Chondrocyte (in vitro differentiated cells): ENCODE measurements at regions not wholly inside any gene's neighbourhood (a gene's known extent, or its start where the extent isn't known, plus 50 kb on each side); places are given as distances from the start of the nearest gene placed in this dataset.

ENCODE experiments used
- DNase-seq: peaks from one replicate; pipeline ENCODE4 v3.0.0; 2021; ENCODE audit warnings: mixed read lengths, low spot score
- H3K27ac Mint-ChIP-seq: one replicate; pipeline ENCODE4 v1.8.0; 2021; ENCODE audit warnings: mild to moderate bottlenecking, moderate library complexity, mixed read lengths; ENCODE audit not compliant: unreplicated experiment
- H3K27me3 Mint-ChIP-seq: 2 replicates; pipeline ENCODE4 v1.8.0; 2021; ENCODE audit warnings: low read depth, mixed read lengths
- H3K36me3 Mint-ChIP-seq: 2 replicates; pipeline ENCODE4 v1.8.0; 2021; ENCODE audit warnings: low read depth, mixed read lengths
- H3K4me1 Mint-ChIP-seq: 2 replicates; pipeline ENCODE4 v1.8.0; 2021; ENCODE audit warnings: low read depth, mild to moderate bottlenecking, mixed read lengths
- H3K4me3 Mint-ChIP-seq: one replicate; pipeline ENCODE4 v1.8.0; 2021; ENCODE audit warnings: mild to moderate bottlenecking, moderate library complexity, mixed read lengths; ENCODE audit not compliant: unreplicated experiment
- H3K9me3 Mint-ChIP-seq: 2 replicates; pipeline ENCODE4 v1.8.0; 2021; ENCODE audit warnings: low read depth, mixed read lengths
- TF ChIP-seq, protein P1 (sequence below): fragments of 200-600 bp; sonication (generic); IDR thresholded peaks from 2 replicates; pipeline ENCODE4 v1.5.0; 2021; ENCODE audit warnings: antibody characterized with exemption, mild to moderate bottlenecking, moderate library complexity

- Mint-ChIP-seq H3K9me3 (peaks cover 5% of the 10 kb centered on the region), H3K27me3 (no peaks in the 10 kb centered on the region), H3K27ac (no peak overlapping the region), H3K4me1 (peaks cover 12% of the 10 kb centered on the region), H3K36me3 (peaks cover 2% of the 10 kb centered on the region), H3K4me3 (no peak overlapping the region)
- TF ChIP-seq, protein P1, sequence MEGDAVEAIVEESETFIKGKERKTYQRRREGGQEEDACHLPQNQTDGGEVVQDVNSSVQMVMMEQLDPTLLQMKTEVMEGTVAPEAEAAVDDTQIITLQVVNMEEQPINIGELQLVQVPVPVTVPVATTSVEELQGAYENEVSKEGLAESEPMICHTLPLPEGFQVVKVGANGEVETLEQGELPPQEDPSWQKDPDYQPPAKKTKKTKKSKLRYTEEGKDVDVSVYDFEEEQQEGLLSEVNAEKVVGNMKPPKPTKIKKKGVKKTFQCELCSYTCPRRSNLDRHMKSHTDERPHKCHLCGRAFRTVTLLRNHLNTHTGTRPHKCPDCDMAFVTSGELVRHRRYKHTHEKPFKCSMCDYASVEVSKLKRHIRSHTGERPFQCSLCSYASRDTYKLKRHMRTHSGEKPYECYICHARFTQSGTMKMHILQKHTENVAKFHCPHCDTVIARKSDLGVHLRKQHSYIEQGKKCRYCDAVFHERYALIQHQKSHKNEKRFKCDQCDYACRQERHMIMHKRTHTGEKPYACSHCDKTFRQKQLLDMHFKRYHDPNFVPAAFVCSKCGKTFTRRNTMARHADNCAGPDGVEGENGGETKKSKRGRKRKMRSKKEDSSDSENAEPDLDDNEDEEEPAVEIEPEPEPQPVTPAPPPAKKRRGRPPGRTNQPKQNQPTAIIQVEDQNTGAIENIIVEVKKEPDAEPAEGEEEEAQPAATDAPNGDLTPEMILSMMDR: no peak
- DNase-seq: no peak
These were observed 106.8 kb upstream of the BOC start for GRCh38 chr3:113104357-113105092.

DNA sequence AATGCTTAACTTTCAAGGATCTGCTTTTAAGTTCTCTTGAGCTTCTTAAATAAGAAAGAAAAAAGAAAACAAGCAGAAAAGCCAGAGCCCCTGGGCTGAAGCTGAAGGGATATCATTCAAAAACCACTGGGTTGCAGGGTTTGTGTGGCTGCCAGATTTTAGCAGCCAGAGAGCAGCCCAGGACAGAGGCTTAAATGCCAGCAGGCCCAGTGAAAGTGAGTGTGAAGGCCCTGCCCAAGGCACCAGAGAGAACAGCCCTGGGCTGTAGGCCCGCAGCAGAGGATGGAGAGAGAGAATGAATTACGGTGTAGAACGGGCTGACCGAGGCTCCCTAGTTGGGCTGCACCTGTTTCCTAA is 106.3 kb upstream of the BOC start:
- TF ChIP-seq, protein P1: no peak
- no peak for DNase-seq
- peaks cover 2% of the 10 kb centered on the region for H3K9me3 Mint-ChIP-seq
- peaks cover under 1% of the 10 kb centered on the region for H3K36me3 Mint-ChIP-seq
- peaks cover 12% of the 10 kb centered on the region for H3K4me1 Mint-ChIP-seq
- no peak overlapping the region for H3K27ac Mint-ChIP-seq
- no peaks in the 10 kb centered on the region for H3K27me3 Mint-ChIP-seq
- H3K4me3 Mint-ChIP-seq: no peak overlapping the region

DNA sequence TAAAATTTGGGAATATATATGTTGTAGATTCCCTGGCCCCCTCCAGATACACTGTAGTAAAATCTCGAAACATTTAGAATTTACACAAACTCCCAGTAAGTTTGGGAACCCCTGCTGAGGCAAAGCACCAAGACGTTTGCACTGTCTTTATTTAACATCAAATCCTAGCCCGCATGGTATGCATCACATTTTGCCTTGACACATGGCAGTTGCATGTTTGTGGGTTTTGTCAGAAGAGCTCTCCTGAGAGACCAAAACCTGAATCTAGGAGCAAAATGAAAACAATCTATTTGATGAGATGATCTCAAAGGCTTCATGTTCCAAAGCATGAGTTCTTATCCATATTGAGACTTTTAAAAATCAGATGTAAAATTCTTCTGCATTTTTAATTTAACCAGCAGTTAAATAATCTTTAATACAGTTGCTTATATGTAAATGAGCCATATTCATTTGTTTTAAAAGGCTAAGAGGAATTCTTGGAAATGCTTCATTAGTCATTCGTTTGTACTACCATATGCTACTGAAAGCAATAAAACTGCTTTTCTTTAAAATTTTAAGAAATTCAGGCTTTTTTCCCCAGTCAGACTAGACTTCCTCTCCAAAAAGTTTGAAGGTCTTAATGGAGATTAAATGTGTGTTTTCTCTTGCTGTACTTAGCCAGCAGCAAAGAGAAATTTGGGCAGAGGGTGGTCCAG is 105.2 kb upstream of the BOC start:
- no peak for DNase-seq
- TF ChIP-seq, protein P1: no peak
- H3K27ac Mint-ChIP-seq: no peak overlapping the region
- peaks cover 15% of the 10 kb centered on the region for H3K4me1 Mint-ChIP-seq
- H3K27me3 Mint-ChIP-seq: no peaks in the 10 kb centered on the region
- no peaks in the 10 kb centered on the region for H3K36me3 Mint-ChIP-seq
- H3K9me3 Mint-ChIP-seq: no peaks in the 10 kb centered on the region
- no peak overlapping the region for H3K4me3 Mint-ChIP-seq

GRCh38 chr3:113110267-113110666 is 101.1 kb upstream of the BOC start:
- H3K27me3 Mint-ChIP-seq: no peaks in the 10 kb centered on the region
- peaks cover 12% of the 10 kb centered on the region for H3K4me1 Mint-ChIP-seq

DNA sequence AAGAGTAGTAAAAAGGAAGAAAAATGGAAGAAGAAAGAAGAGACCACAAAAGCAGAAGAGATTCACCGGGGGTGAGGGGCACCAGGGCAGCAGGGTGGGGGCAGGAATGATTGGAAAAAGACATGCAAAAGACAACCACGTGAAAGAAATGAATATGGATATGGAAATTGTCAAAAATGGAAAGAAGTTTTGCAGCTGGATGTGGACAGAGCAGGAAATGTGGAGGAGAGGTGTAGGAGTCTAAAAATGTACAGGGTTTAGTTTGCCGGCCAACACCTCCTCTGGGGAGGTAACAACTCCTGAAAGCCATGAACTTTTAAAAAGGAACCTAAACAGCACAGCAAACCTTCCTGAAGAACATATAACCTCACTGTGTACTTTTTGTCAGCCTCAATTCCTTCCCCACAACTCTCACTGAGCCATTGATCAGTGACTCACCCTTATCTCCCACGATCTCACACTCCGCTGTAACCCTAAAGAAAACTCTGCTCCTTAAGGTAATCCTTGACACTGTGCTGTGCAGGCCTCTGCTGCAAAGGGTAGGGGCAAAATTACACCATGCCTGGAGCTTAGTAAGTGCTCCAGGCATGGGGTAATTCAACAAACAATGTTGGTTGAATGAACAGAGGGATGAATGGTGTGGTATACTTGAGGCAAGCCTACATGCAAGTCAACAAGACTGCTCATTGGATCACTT is 100.2 kb upstream of the BOC start:
- Mint-ChIP-seq H3K27ac (no peak overlapping the region), H3K9me3 (no peaks in the 10 kb centered on the region), H3K4me3 (no peak overlapping the region), H3K36me3 (no peaks in the 10 kb centered on the region), H3K4me1 (peaks cover 4% of the 10 kb centered on the region), H3K27me3 (no peaks in the 10 kb centered on the region)
- DNase-seq: no peak
- TF ChIP-seq, protein P1: no peak

More at GRCh38 chr3:113110267-113110666, 101.1 kb upstream of the BOC start:
- no peak overlapping the region for H3K27ac Mint-ChIP-seq
- H3K4me3 Mint-ChIP-seq: no peak overlapping the region
- H3K36me3 Mint-ChIP-seq: no peaks in the 10 kb centered on the region
- no peak for DNase-seq
- TF ChIP-seq, protein P1: no peak
- no peaks in the 10 kb centered on the region for H3K9me3 Mint-ChIP-seq
